ENCODE measurements at regions not wholly inside any gene's neighbourhood (a gene's known extent, or its start where the extent isn't known, plus 50 kb on each side); places are given as distances from the start of the nearest gene placed in this dataset.

- intact Hi-C loops (cut with DNase I): no loop called here
- no peak for DNase-seq (ENCODE audit: low spot score)
Observed at GRCh38 chr2:215780907-215781685, 232.3 kb downstream of the MREG start.

- intact Hi-C loops (cut with DNase I): no loop called here
- DNase-seq (ENCODE audit: low spot score): no peak
Observed at GRCh38 chr2:215780313-215780712, 233.0 kb downstream of the MREG start.

- no peak for DNase-seq (ENCODE audit: low spot score)
- intact Hi-C loops (cut with DNase I): no loop called here
Observed at GRCh38 chr2:215779912-215780311, 233.4 kb downstream of the MREG start.

- intact Hi-C loops (cut with DNase I): no loop called here
- DNase-seq (ENCODE audit: low spot score): no peak
Observed at GRCh38 chr2:215777465-215778044, 235.8 kb downstream of the MREG start.

GRCh38 chr2:215775106-215775505 lies 238.2 kb downstream of the MREG start:
- intact Hi-C loops (cut with DNase I): no loop called here
- DNase-seq (ENCODE audit: low spot score): no peak

- no peak for DNase-seq (ENCODE audit: low spot score)
- intact Hi-C loops (cut with DNase I): no loop called here
Observed at GRCh38 chr2:215773728-215774127, 239.6 kb downstream of the MREG start.

- intact Hi-C loops (cut with DNase I): no loop called here
- DNase-seq (ENCODE audit: low spot score): no peak
Observed at GRCh38 chr2:215772634-215773563, 240.5 kb downstream of the MREG start.

- no peak for DNase-seq (ENCODE audit: low spot score)
- intact Hi-C loops (cut with DNase I): no loop called here
Observed at GRCh38 chr2:215772003-215772402, 241.3 kb downstream of the MREG start.

- intact Hi-C loops (cut with DNase I): no loop called here
- DNase-seq (ENCODE audit: low spot score): no peak
Observed at GRCh38 chr2:215771241-215771640, 242.1 kb downstream of the MREG start.

GRCh38 chr2:215770668-215771067 lies 242.7 kb downstream of the MREG start:
- intact Hi-C loops (cut with DNase I): no loop called here
- no peak for DNase-seq (ENCODE audit: low spot score)

GRCh38 chr2:215769246-215769645 lies 244.1 kb downstream of the MREG start:
- no peak for DNase-seq (ENCODE audit: low spot score)
- intact Hi-C loops (cut with DNase I): no loop called here

GRCh38 chr2:215767625-215768024 lies 245.7 kb downstream of the MREG start:
- DNase-seq (ENCODE audit: low spot score): no peak
- intact Hi-C loops (cut with DNase I): no loop called here

- no peak for DNase-seq (ENCODE audit: low spot score)
- intact Hi-C loops (cut with DNase I): no loop called here
Observed at GRCh38 chr2:215765729-215766360, 247.5 kb downstream of the MREG start.

- intact Hi-C loops (cut with DNase I): no loop called here
- no peak for DNase-seq (ENCODE audit: low spot score)
Observed at GRCh38 chr2:215764441-215765048, 248.8 kb downstream of the MREG start.

GRCh38 chr2:215760557-215760956 lies 252.8 kb downstream of the MREG start:
- intact Hi-C loops (cut with DNase I): no loop called here
- DNase-seq (ENCODE audit: low spot score): no peak

GRCh38 chr2:215760091-215760490 lies 253.3 kb downstream of the MREG start:
- intact Hi-C loops (cut with DNase I): no loop called here
- no peak for DNase-seq (ENCODE audit: low spot score)

- intact Hi-C loops (cut with DNase I): loop anchor here (2.0 kb wide), 1 partner anchor 40 kb away; no protein-coding TSS in a partner anchor
- no peak for DNase-seq (ENCODE audit: low spot score)
Observed at GRCh38 chr2:215758691-215759090, 254.7 kb downstream of the MREG start.

GRCh38 chr2:215756346-215756730 lies 257.0 kb downstream of the MREG start:
- no peak for DNase-seq (ENCODE audit: low spot score)
- intact Hi-C loops (cut with DNase I): no loop called here

GRCh38 chr2:215755641-215756345 lies 257.6 kb downstream of the MREG start:
- intact Hi-C loops (cut with DNase I): no loop called here
- no peak for DNase-seq (ENCODE audit: low spot score)

All from cardiac septum (tissue), 1 donor.